WTC11 (cell line): ENCODE measurements at regions not wholly inside any gene's neighbourhood (a gene's known extent, or its start where the extent isn't known, plus 50 kb on each side); places are given as distances from the start of the nearest gene placed in this dataset.

ENCODE experiments used
- ATAC-seq: fragments of 200-7000 bp; cut with Tn5 transposase; 2 replicates; pipeline ENCODE4 v1.10.0; 2021; ENCODE audit warnings: mild to moderate bottlenecking, moderate library complexity
- CTCF ChIA-PET: fragments of 300-600 bp; sonication (Branson Sonifier 250); formaldehyde crosslinking; loops from one replicate; lab custom pipeline; 2021; ENCODE audit warnings: antibody characterized with exemption; lab: Charles Lee
- POLR2A ChIA-PET: fragments of 350-600 bp; sonication (Branson Sonifier 250); formaldehyde crosslinking; loops from one replicate; lab custom pipeline; 2021; ENCODE audit warnings: antibody characterized with exemption; lab: Charles Lee
- DNase-seq: peaks from one replicate; pipeline ENCODE4 v3.0.0; 2021; ENCODE audit warnings: low spot score
- H3K27ac Mint-ChIP-seq: 2 replicates; pipeline ENCODE4 v1.8.0; 2021; ENCODE audit warnings: mixed read lengths
- H3K27me3 Mint-ChIP-seq: 2 replicates; pipeline ENCODE4 v1.8.0; 2021; ENCODE audit warnings: low read depth, mild to moderate bottlenecking, moderate library complexity, mixed read lengths
- H3K36me3 Mint-ChIP-seq: 2 replicates; pipeline ENCODE4 v1.8.0; 2021; ENCODE audit warnings: mixed read lengths
- H3K4me1 Mint-ChIP-seq: 2 replicates; pipeline ENCODE4 v1.8.0; 2022; ENCODE audit warnings: mixed read lengths
- H3K4me3 Mint-ChIP-seq: 2 replicates; pipeline ENCODE4 v1.8.0; 2021; ENCODE audit warnings: mild to moderate bottlenecking, moderate library complexity, mixed read lengths
- H3K9me3 Mint-ChIP-seq: 2 replicates; pipeline ENCODE4 v1.8.0; 2021; ENCODE audit warnings: mixed read lengths
- ETV6 ChIP-seq: sonication (generic); formaldehyde crosslinking; IDR thresholded peaks from 2 replicates; pipeline ENCODE4 v1.8.1; 2022; ENCODE audit warnings: mild to moderate bottlenecking, missing genetic modification reagents
- FOXK1 ChIP-seq: sonication (generic); formaldehyde crosslinking; IDR thresholded peaks from 2 replicates; pipeline ENCODE4 v1.8.0; 2022; ENCODE audit warnings: mild to moderate bottlenecking, moderate library complexity, missing genetic modification reagents
- FOXP1 ChIP-seq: sonication (generic); formaldehyde crosslinking; IDR thresholded peaks from 2 replicates; pipeline ENCODE4 v1.8.0; 2022; ENCODE audit warnings: missing genetic modification reagents, mild to moderate bottlenecking, moderate library complexity, borderline replicate concordance
- GABPB1 ChIP-seq: sonication (generic); formaldehyde crosslinking; IDR thresholded peaks from 2 replicates; pipeline ENCODE4 v1.8.1; 2023; ENCODE audit warnings: mild to moderate bottlenecking, missing genetic modification reagents
- GTF2I ChIP-seq: fragments of 250-450 bp; sonication (Bioruptor Pico); conservative IDR thresholded peaks from 2 replicates; pipeline ENCODE4 v1.4.0; 2021; ENCODE audit warnings: mild to moderate bottlenecking
- HMGA2 ChIP-seq: fragments of 250-450 bp; sonication (Bioruptor Pico); IDR thresholded peaks from 2 replicates; pipeline ENCODE4 v1.4.0; 2021; ENCODE audit warnings: mild to moderate bottlenecking, moderate library complexity
- JUN ChIP-seq: sonication (generic); formaldehyde crosslinking; IDR thresholded peaks from 2 replicates; pipeline ENCODE4 v1.8.0; 2023; ENCODE audit warnings: mild to moderate bottlenecking, missing genetic modification reagents
- NFATC4 ChIP-seq: fragments of 250-450 bp; sonication (Bioruptor Pico); IDR thresholded peaks from 2 replicates; pipeline ENCODE4 v1.9.0; 2021; ENCODE audit warnings: mild to moderate bottlenecking
- NFYB ChIP-seq: sonication (generic); formaldehyde crosslinking; conservative IDR thresholded peaks from 2 replicates; pipeline ENCODE4 v1.8.0; 2022; ENCODE audit warnings: low read depth, missing genetic modification reagents
- NR1H2 ChIP-seq: sonication (generic); formaldehyde crosslinking; IDR thresholded peaks from 2 replicates; pipeline ENCODE4 v1.9.0; 2021; ENCODE audit warnings: mild to moderate bottlenecking, moderate library complexity, missing genetic modification reagents
- NR2C2 ChIP-seq: sonication (generic); formaldehyde crosslinking; IDR thresholded peaks from 2 replicates; pipeline ENCODE4 v1.8.0; 2022; ENCODE audit warnings: mild to moderate bottlenecking, missing genetic modification reagents
- SMAD3 ChIP-seq: sonication (generic); formaldehyde crosslinking; IDR thresholded peaks from 2 replicates; pipeline ENCODE4 v1.8.0; 2022; ENCODE audit warnings: missing genetic modification reagents, mild to moderate bottlenecking, borderline replicate concordance
- SMAD4 ChIP-seq: sonication (generic); formaldehyde crosslinking; IDR thresholded peaks from 2 replicates; pipeline ENCODE4 v1.8.0; 2022; ENCODE audit warnings: mild to moderate bottlenecking, missing genetic modification reagents
- SOX15 ChIP-seq: fragments of 250-450 bp; sonication (Bioruptor Pico); IDR thresholded peaks from 2 replicates; pipeline ENCODE4 v1.9.0; 2021; ENCODE audit warnings: mild to moderate bottlenecking
- TCF7 ChIP-seq: sonication (generic); formaldehyde crosslinking; IDR thresholded peaks from 2 replicates; pipeline ENCODE4 v1.8.0; 2022; ENCODE audit warnings: mild to moderate bottlenecking, low read depth, missing genetic modification reagents, moderate library complexity
- TP53 ChIP-seq: sonication (generic); formaldehyde crosslinking; IDR thresholded peaks from 2 replicates; pipeline ENCODE4 v1.8.1; 2023; ENCODE audit warnings: mild to moderate bottlenecking, missing genetic modification reagents
- ZNF138 ChIP-seq: sonication (generic); formaldehyde crosslinking; conservative IDR thresholded peaks from 2 replicates; pipeline ENCODE4 v1.8.1; 2022; ENCODE audit warnings: mild to moderate bottlenecking, moderate library complexity, missing genetic modification reagents
- ZNF232 ChIP-seq: sonication (generic); formaldehyde crosslinking; IDR thresholded peaks from 2 replicates; pipeline ENCODE4 v1.8.0; 2022; ENCODE audit warnings: mild to moderate bottlenecking, missing genetic modification reagents
- ZNF317 ChIP-seq: sonication (generic); formaldehyde crosslinking; IDR thresholded peaks from 2 replicates; pipeline ENCODE4 v1.8.1; 2023; ENCODE audit warnings: low read depth, mild to moderate bottlenecking, moderate library complexity, missing genetic modification reagents, borderline replicate concordance
- ZNF396 ChIP-seq: fragments of 250-450 bp; sonication (Bioruptor Pico); IDR thresholded peaks from 2 replicates; pipeline ENCODE4 v1.8.0; 2021; ENCODE audit warnings: mild to moderate bottlenecking, moderate library complexity, borderline replicate concordance
- TF ChIP-seq, protein P1 (sequence below): sonication (generic); formaldehyde crosslinking; IDR thresholded peaks from 2 replicates; pipeline ENCODE4 v1.8.1; 2023; ENCODE audit warnings: mild to moderate bottlenecking, missing genetic modification reagents, moderate library complexity
- TF ChIP-seq, protein P2 (sequence below): fragments of 250-450 bp; sonication (Bioruptor Pico); IDR thresholded peaks from 2 replicates; pipeline ENCODE4 v1.8.0; 2021; ENCODE audit warnings: mild to moderate bottlenecking
- TF ChIP-seq, protein P3 (sequence below): sonication (generic); formaldehyde crosslinking; IDR thresholded peaks from 2 replicates; pipeline ENCODE4 v1.8.0; 2022; ENCODE audit warnings: mild to moderate bottlenecking, missing genetic modification reagents
- TF ChIP-seq, protein P4 (sequence below): sonication (generic); formaldehyde crosslinking; conservative IDR thresholded peaks from 2 replicates; pipeline ENCODE4 v1.8.1; 2022; ENCODE audit warnings: mild to moderate bottlenecking, missing genetic modification reagents
- TF ChIP-seq, protein P5 (sequence below): fragments of 250-450 bp; sonication (Bioruptor Pico); IDR thresholded peaks from 2 replicates; pipeline ENCODE4 v2.1.2; 2022; ENCODE audit warnings: mild to moderate bottlenecking, moderate library complexity
- TF ChIP-seq, protein P6 (sequence below): fragments of 250-450 bp; sonication (Bioruptor Pico); IDR thresholded peaks from 2 replicates; pipeline ENCODE4 v1.9.0; 2021; ENCODE audit warnings: moderate library complexity, mild to moderate bottlenecking, inconsistent platforms, borderline replicate concordance
- TF ChIP-seq, protein P7 (sequence below): sonication (generic); formaldehyde crosslinking; IDR thresholded peaks from 2 replicates; pipeline ENCODE4 v1.8.0; 2023; ENCODE audit warnings: missing genetic modification reagents

DNA sequence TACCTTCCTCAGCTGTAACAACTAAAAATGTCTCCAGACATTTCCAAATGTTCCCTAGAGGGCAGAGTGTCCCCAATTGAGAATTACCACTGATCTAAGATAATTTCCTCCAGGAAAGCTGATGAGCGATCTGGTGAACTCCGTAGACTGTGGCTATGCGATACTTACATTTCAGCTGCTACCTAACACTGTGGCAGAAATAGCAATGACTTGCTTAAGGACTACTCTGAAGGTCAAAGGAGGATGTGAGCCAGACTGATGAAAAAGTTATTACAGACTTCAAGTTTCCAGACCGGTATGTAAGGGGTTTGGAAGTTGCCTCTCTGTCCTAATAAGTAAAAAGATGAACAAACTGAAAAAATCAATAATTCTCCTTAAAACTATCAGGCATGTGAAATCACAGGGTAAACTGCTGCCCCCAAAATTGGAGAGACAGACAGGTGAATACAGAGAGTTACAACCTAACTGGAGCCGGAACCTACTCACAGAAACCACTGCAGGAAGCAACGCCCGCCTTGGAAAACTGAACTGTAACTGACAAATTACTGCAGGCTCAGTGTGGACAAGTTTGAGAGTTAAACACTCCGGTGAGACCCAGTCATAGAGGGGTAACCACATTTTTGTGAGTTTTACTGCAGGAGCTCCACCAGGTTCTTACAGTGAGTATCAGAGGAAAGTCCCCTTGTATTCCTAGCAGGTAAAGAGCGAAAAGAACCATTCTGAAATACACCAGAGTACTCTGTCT is 60.0 kb upstream of the PARP11 start:
- H3K27ac Mint-ChIP-seq = no peak overlapping the region

DNA sequence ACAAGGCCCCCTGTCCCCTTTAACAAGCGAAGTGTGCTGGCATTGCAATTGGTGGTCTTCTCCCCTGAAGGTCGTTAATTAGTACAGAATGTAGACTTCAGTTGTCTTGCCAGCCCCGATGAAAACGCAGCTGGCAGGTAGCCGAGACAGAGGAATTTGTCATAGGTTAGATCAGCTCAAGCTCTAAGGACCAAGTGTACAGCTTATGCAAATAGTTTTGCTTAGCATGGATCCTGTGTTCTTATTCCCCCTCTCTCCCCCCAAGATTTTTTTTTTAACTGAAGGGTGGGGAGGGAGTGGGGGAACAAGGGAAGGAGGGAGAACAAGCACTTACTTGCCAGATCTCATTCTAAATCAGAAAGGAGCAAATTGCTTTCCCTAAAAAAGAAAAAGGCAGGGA is 58.6 kb upstream of the PARP11 start:
- H3K9me3 Mint-ChIP-seq = peaks cover 6% of the 10 kb centered on the region
- ATAC-seq = no peak
- POLR2A ChIA-PET = no interaction called here
- TF ChIP-seq TP53 (no peak), NFATC4 (CRISPR knock-in tag) (no peak), TCF7 (CRISPR knock-in tag) (no peak), GABPB1 (no peak), NR2C2 (CRISPR knock-in tag) (no peak), NFYB (CRISPR knock-in tag) (no peak), HMGA2 (CRISPR knock-in tag) (no peak), FOXK1 (no peak), ETV6 (CRISPR knock-in tag) (no peak), SOX15 (CRISPR knock-in tag) (no peak), ZNF138 (no peak), FOXP1 (CRISPR knock-in tag) (no peak)
- TF ChIP-seq, protein P1, sequence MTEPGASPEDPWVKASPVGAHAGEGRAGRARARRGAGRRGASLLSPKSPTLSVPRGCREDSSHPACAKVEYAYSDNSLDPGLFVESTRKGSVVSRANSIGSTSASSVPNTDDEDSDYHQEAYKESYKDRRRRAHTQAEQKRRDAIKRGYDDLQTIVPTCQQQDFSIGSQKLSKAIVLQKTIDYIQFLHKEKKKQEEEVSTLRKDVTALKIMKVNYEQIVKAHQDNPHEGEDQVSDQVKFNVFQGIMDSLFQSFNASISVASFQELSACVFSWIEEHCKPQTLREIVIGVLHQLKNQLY (CRISPR knock-in tag) = no peak
- TF ChIP-seq, protein P2, sequence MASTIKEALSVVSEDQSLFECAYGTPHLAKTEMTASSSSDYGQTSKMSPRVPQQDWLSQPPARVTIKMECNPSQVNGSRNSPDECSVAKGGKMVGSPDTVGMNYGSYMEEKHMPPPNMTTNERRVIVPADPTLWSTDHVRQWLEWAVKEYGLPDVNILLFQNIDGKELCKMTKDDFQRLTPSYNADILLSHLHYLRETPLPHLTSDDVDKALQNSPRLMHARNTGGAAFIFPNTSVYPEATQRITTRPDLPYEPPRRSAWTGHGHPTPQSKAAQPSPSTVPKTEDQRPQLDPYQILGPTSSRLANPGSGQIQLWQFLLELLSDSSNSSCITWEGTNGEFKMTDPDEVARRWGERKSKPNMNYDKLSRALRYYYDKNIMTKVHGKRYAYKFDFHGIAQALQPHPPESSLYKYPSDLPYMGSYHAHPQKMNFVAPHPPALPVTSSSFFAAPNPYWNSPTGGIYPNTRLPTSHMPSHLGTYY (CRISPR knock-in tag) = no peak
- TF ChIP-seq, protein P3, sequence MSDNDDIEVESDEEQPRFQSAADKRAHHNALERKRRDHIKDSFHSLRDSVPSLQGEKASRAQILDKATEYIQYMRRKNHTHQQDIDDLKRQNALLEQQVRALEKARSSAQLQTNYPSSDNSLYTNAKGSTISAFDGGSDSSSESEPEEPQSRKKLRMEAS (CRISPR knock-in tag) = no peak
- TF ChIP-seq, protein P4, sequence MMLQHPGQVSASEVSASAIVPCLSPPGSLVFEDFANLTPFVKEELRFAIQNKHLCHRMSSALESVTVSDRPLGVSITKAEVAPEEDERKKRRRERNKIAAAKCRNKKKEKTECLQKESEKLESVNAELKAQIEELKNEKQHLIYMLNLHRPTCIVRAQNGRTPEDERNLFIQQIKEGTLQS (CRISPR knock-in tag) = no peak
- TF ChIP-seq, protein P5, sequence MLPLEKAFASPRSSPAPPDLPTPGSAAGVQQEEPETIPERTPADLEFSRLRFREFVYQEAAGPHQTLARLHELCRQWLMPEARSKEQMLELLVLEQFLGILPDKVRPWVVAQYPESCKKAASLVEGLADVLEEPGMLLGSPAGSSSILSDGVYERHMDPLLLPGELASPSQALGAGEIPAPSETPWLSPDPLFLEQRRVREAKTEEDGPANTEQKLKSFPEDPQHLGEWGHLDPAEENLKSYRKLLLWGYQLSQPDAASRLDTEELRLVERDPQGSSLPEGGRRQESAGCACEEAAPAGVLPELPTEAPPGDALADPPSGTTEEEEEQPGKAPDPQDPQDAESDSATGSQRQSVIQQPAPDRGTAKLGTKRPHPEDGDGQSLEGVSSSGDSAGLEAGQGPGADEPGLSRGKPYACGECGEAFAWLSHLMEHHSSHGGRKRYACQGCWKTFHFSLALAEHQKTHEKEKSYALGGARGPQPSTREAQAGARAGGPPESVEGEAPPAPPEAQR (CRISPR knock-in tag) = no peak
- TF ChIP-seq, protein P6, sequence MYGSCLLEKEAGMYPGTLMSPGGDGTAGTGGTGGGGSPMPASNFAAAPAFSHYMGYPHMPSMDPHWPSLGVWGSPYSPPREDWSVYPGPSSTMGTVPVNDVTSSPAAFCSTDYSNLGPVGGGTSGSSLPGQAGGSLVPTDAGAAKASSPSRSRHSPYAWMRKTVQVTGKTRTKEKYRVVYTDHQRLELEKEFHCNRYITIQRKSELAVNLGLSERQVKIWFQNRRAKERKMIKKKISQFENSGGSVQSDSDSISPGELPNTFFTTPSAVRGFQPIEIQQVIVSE = no peak
- TF ChIP-seq, all 79 proteins: peak for 0
- DNase-seq = no peak
- CTCF ChIA-PET = no interaction called here
- Mint-ChIP-seq H3K27ac (no peak overlapping the region), H3K27me3 (no peaks in the 10 kb centered on the region; the same call in 1 of the 2 replicates), H3K36me3 (no peaks in the 10 kb centered on the region), H3K4me3 (no peak overlapping the region), H3K4me1 (peaks cover 38% of the 10 kb centered on the region)

More for the DNA sequence above, 60.0 kb upstream of the PARP11 start:
- ATAC-seq = no peak
- TF ChIP-seq GTF2I (no peak), ZNF232 (CRISPR knock-in tag) (no peak), ZNF317 (no peak), JUN (CRISPR knock-in tag) (no peak), NFYB (CRISPR knock-in tag) (no peak), NR1H2 (no peak), ZNF396 (CRISPR knock-in tag) (no peak), SMAD3 (CRISPR knock-in tag) (no peak), SMAD4 (CRISPR knock-in tag) (no peak)
- TF ChIP-seq, protein P7, sequence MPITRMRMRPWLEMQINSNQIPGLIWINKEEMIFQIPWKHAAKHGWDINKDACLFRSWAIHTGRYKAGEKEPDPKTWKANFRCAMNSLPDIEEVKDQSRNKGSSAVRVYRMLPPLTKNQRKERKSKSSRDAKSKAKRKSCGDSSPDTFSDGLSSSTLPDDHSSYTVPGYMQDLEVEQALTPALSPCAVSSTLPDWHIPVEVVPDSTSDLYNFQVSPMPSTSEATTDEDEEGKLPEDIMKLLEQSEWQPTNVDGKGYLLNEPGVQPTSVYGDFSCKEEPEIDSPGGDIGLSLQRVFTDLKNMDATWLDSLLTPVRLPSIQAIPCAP (CRISPR knock-in tag) = no peak
- TF ChIP-seq, protein P1 (CRISPR knock-in tag) = no peak
- TF ChIP-seq, protein P5 (CRISPR knock-in tag) = no peak
- TF ChIP-seq, protein P2 (CRISPR knock-in tag) = no peak
- DNase-seq = no peak
- H3K4me1 Mint-ChIP-seq = peaks cover 30% of the 10 kb centered on the region
- H3K9me3 Mint-ChIP-seq = peaks cover 6% of the 10 kb centered on the region
- ChIA-PET CTCF (interaction anchor here (0.7 to 1.0 kb wide), 2 partner anchors 31 to 344 kb away, joined by 3 read pairs; no protein-coding TSS in a partner anchor), POLR2A (no interaction called here)
- H3K4me3 Mint-ChIP-seq = no peak overlapping the region
- H3K36me3 Mint-ChIP-seq = no peaks in the 10 kb centered on the region
- no peaks in the 10 kb centered on the region; the same call in 1 of the 2 replicates for H3K27me3 Mint-ChIP-seq
